Right lobe of liver (tissue), 4 donors: ENCODE measurements at regions not wholly inside any gene's neighbourhood (a gene's known extent, or its start where the extent isn't known, plus 50 kb on each side); places are given as distances from the start of the nearest gene placed in this dataset.

Experiments
- POLR2A ChIP-seq: fragments of 450-650 bp; IDR thresholded peaks from one replicate; pipeline ENCODE4 v1.6.1; 2017; ENCODE audit warnings: antibody characterized with exemption, mild to moderate bottlenecking
- TF ChIP-seq, protein P1 (sequence below), 4 donors: fragments of 200-600 bp in 3 of 4; fragments of 450-650 bp in 1 of 4; IDR thresholded peaks; one replicate each; pipeline versions ENCODE4 v1.5.1 to v1.8.0; 2016 to 2022; ENCODE audit warnings: antibody characterized with exemption in 4 of 4, mild to moderate bottlenecking in 2 of 4
- donor health status: DM: no; HTN: no; CAD: no.
- donor health status: DM: no; HTN: no; CAD: no.
- donor health status: DM: no; HTN: yes; CAD: no.

DNA sequence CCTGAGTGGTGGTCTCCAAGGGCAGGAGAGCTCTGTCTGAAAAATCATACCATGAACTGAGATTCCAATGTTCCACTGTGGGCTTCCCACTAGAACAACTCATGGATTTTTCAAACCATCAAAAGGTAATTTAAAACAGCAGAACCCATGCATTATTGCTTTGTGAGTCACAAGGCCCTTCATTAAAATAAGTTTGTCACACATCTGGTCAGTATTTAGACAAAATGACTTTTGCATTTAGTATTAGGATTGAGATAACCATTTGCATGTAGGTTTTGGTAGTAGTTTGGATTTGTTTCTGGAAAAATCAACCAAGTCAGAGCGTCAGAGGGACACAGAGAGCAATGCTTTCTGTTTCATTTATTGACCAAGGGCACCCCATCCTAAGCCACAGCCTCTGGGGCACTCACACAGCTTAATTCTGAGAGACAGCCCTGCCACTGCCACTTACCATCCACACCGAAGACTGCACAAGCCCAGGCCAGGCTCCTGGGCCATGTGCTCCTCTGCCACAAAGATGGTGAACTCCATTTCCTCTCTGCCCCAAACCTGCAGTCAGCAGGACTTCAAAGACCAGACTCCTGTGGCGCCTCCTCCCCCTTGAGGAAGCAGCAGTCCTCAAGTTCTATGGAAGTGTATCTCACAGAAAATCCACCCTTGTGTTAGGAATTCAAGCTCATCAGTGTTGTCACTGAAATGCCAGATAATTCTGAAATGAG is 132.6 kb upstream of the DUSP10 start:
- TF ChIP-seq, protein P1, sequence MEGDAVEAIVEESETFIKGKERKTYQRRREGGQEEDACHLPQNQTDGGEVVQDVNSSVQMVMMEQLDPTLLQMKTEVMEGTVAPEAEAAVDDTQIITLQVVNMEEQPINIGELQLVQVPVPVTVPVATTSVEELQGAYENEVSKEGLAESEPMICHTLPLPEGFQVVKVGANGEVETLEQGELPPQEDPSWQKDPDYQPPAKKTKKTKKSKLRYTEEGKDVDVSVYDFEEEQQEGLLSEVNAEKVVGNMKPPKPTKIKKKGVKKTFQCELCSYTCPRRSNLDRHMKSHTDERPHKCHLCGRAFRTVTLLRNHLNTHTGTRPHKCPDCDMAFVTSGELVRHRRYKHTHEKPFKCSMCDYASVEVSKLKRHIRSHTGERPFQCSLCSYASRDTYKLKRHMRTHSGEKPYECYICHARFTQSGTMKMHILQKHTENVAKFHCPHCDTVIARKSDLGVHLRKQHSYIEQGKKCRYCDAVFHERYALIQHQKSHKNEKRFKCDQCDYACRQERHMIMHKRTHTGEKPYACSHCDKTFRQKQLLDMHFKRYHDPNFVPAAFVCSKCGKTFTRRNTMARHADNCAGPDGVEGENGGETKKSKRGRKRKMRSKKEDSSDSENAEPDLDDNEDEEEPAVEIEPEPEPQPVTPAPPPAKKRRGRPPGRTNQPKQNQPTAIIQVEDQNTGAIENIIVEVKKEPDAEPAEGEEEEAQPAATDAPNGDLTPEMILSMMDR (IDR thresholded peaks at IDR 0.05): no peak
- no peak for TF ChIP-seq POLR2A
